HEK293T (cell line): ENCODE measurements at regions not wholly inside any gene's neighbourhood (a gene's known extent, or its start where the extent isn't known, plus 50 kb on each side); places are given as distances from the start of the nearest gene placed in this dataset.

Experiments
- ARNT ChIP-seq: fragments of 450-650 bp; IDR thresholded peaks from 2 replicates; pipeline ENCODE4 v1.6.1; 2017; ENCODE audit warnings: mild to moderate bottlenecking
- FOXM1 ChIP-seq: fragments of 450-650 bp; IDR thresholded peaks from 2 replicates; pipeline ENCODE4 v1.6.1; 2017; ENCODE audit warnings: mild to moderate bottlenecking, borderline replicate concordance
- SP1 ChIP-seq: fragments of 450-650 bp; IDR thresholded peaks from 2 replicates; pipeline ENCODE4 v1.6.1; 2017

- TF ChIP-seq FOXM1 (no peak), SP1 (no peak), ARNT (no peak)
Measured at GRCh38 chr18:73966954-73967353, 180.7 kb downstream of the FBXO15 start.
